ENCODE measurements at regions not wholly inside any gene's neighbourhood (a gene's known extent, or its start where the extent isn't known, plus 50 kb on each side); places are given as distances from the start of the nearest gene placed in this dataset.

- TF ChIP-seq POLR2A (IDR thresholded peaks at IDR 0.05; ENCODE audit: low read depth, low read length) (peak; percentile 43; the same call in 1 of the 2 replicates), POLR2AphosphoS5 (IDR thresholded peaks at IDR 0.05; ENCODE audit: low read depth, low read length) (no peak), SPI1 (IDR thresholded peaks at IDR 0.05; ENCODE audit: low read depth, low read length) (no peak), TAF1 (IDR thresholded peaks at IDR 0.05; ENCODE audit: low read depth, low read length) (no peak), PAX5 (IDR thresholded peaks at IDR 0.05; ENCODE audit: insufficient read depth, low read length, severe bottlenecking) (no peak)
Observed at GRCh38 chr12:124457287-124458219, 109.9 kb downstream of the NCOR2 start.

Measured in GM12891 (cell line).